Erythroblast (primary cell): ENCODE measurements at regions not wholly inside any gene's neighbourhood (a gene's known extent, or its start where the extent isn't known, plus 50 kb on each side); places are given as distances from the start of the nearest gene placed in this dataset.

Experiments used
- GATA1 ChIP-seq: IDR thresholded peaks from 2 replicates; pipeline ENCODE4 v1.6.1; 2011; ENCODE audit warnings: low read depth, mild to moderate bottlenecking, control low read depth, low read length, moderate library complexity
- POLR2A ChIP-seq: IDR thresholded peaks from 2 replicates; pipeline ENCODE4 v1.6.1; 2011; ENCODE audit warnings: mild to moderate bottlenecking, low read length

GRCh38 chr10:29131952-29132547, 156.8 kb upstream of the LYZL1 start:
- TF ChIP-seq POLR2A (no peak), GATA1 (no peak)
